Suprapubic skin (tissue), 4 donors: ENCODE measurements at regions not wholly inside any gene's neighbourhood (a gene's known extent, or its start where the extent isn't known, plus 50 kb on each side); places are given as distances from the start of the nearest gene placed in this dataset.

Experiments
- CTCF ChIP-seq, 2 donors: fragments of 200-600 bp in 1 of 2; fragments of 450-650 bp in 1 of 2; sonication (generic) in 1 of 2; IDR thresholded peaks; one replicate each; pipeline ENCODE4 v1.5.1; 2016 to 2019; ENCODE audit warnings: antibody characterized with exemption in 2 of 2, mild to moderate bottlenecking in 1 of 2, moderate library complexity in 1 of 2
- EP300 ChIP-seq: sonication (generic); formaldehyde crosslinking; IDR thresholded peaks from one replicate; pipeline ENCODE4 v1.6.1; 2017; ENCODE audit warnings: antibody characterized with exemption
- POLR2AphosphoS5 ChIP-seq, 3 donors: sonication (generic); formaldehyde crosslinking; IDR thresholded peaks; one replicate each; pipeline ENCODE4 v1.6.1; 2017; ENCODE audit warnings: antibody characterized with exemption in 3 of 3

- TF ChIP-seq POLR2AphosphoS5 (IDR thresholded peaks at IDR 0.05) (no peak), CTCF (IDR thresholded peaks at IDR 0.05) (no peak), EP300 (no peak)
These were observed 95.6 kb upstream of the TOPAZ1 start for GRCh38 chr3:44146073-44146472.
